Vagina (tissue), 2 donors: ENCODE measurements at regions not wholly inside any gene's neighbourhood (a gene's known extent, or its start where the extent isn't known, plus 50 kb on each side); places are given as distances from the start of the nearest gene placed in this dataset.

Experiments
- DNase-seq, 2 donors: peaks; one replicate each; pipeline ENCODE4 v3.0.0-alpha.2; 2017; ENCODE audit errors: extremely low spot score in 2 of 2
- H3K27ac ChIP-seq: fragments of 200-600 bp; sonication (generic); one replicate; pipeline ENCODE4 v1.5.1; 2019
- H3K27me3 ChIP-seq: fragments of 200-600 bp; sonication (generic); one replicate; pipeline ENCODE4 v1.5.1; 2019
- H3K36me3 ChIP-seq, 2 donors: fragments of 200-600 bp; sonication (generic); one replicate each; pipeline ENCODE4 v1.5.1; 2017 to 2019
- H3K4me1 ChIP-seq: fragments of 200-600 bp; sonication (generic); one replicate; pipeline ENCODE4 v1.5.1; 2019
- H3K4me3 ChIP-seq, 2 donors: fragments of 200-600 bp; sonication (generic); 1 replicate in 1 of 2; 2 replicates in 1 of 2; pipeline ENCODE4 v1.5.1; 2016 to 2019
- H3K9me3 ChIP-seq: fragments of 200-600 bp; sonication (generic); one replicate; pipeline ENCODE4 v1.5.1; 2019
- CTCF ChIP-seq, 3 experiments: fragments of 450-650 bp in 2 of 3; fragments of 200-600 bp in 1 of 3; sonication (generic) in 1 of 3; IDR thresholded peaks; one replicate each; pipeline ENCODE4 v1.5.1; 2017 to 2019; ENCODE audit warnings: antibody characterized with exemption in 3 of 3, mild to moderate bottlenecking in 2 of 3, moderate library complexity in 2 of 3
- POLR2A ChIP-seq, 2 donors: fragments of 450-650 bp; IDR thresholded peaks; one replicate each; pipeline ENCODE4 v1.6.1; 2017; ENCODE audit warnings: antibody characterized with exemption in 2 of 2, mild to moderate bottlenecking in 2 of 2, moderate library complexity in 2 of 2
- POLR2AphosphoS5 ChIP-seq, 2 donors: sonication (generic); formaldehyde crosslinking; IDR thresholded peaks; one replicate each; pipeline ENCODE4 v1.9.0; 2017; ENCODE audit warnings: antibody characterized with exemption in 2 of 2, mild to moderate bottlenecking in 2 of 2, low read depth in 1 of 2; ENCODE audit not compliant: insufficient read depth in 1 of 2
- intact Hi-C: fragments of 100-400 bp; cut with DNase I; formaldehyde crosslinking; loops from one replicate; pipeline ENCODE4 v1.15.1; 2023

DNA sequence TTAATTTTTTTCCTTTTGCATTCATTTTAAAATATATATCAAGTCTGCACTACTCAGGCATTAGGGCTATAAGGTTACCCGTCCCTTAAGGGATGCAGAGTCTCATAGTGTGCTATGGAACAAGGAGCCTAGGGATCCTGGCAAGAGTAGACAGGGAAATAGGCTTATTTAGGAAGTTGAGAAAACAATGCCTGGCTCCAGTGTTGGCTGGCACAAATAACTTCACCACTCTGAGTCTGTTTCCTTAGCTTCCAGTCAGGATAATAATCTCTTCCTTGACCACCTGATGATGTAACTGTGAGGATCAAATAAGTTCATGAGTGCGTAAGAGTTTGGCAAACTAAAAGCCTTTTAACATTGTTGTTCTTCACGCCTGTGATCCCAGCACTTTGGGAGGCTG is 540.8 kb upstream of the IL12A start:
- H3K4me3 ChIP-seq, result no peak overlapping the region
- no peak overlapping the region for H3K27ac ChIP-seq
- intact Hi-C loops, result no loop called here
- H3K27me3 ChIP-seq, result no peaks in the 10 kb centered on the region
- no peak for DNase-seq
- TF ChIP-seq POLR2A (IDR thresholded peaks at IDR 0.05) (no peak), POLR2AphosphoS5 (IDR thresholded peaks at IDR 0.05; ENCODE audit: insufficient read depth in 1 of 2, low read depth in 1 of 2) (no peak), CTCF (IDR thresholded peaks at IDR 0.05) (no peak)
- H3K9me3 ChIP-seq, result no peaks in the 10 kb centered on the region
- no peaks in the 10 kb centered on the region for H3K36me3 ChIP-seq
- no peaks in the 10 kb centered on the region for H3K4me1 ChIP-seq

DNA sequence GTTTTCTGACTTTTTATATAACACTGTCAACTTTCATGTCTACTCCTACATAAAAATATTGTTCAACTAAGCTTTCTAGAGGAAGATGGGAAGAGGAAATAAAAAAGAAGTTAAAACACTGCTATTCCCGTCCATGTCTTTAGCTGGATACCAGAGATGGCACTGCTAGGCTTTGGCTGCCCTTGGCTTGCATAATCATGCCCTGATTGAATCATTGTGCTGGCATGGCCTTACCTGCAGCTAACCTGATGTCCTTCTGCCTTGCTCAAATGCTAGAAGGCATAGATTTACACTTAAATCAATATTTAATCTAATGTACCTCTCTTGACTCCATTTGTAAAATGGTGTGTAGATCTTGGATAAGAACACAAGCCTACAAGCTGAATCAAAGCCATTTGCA is 539.7 kb upstream of the IL12A start:
- intact Hi-C loops, result no loop called here
- Histone ChIP-seq H3K9me3 (no peaks in the 10 kb centered on the region), H3K4me3 (no peak overlapping the region), H3K27ac (no peak overlapping the region), H3K4me1 (no peaks in the 10 kb centered on the region), H3K36me3 (no peaks in the 10 kb centered on the region), H3K27me3 (no peaks in the 10 kb centered on the region)
- DNase-seq, result no peak
- TF ChIP-seq CTCF (IDR thresholded peaks at IDR 0.05) (no peak), POLR2AphosphoS5 (IDR thresholded peaks at IDR 0.05; ENCODE audit: insufficient read depth in 1 of 2, low read depth in 1 of 2) (no peak), POLR2A (IDR thresholded peaks at IDR 0.05) (no peak)

DNA sequence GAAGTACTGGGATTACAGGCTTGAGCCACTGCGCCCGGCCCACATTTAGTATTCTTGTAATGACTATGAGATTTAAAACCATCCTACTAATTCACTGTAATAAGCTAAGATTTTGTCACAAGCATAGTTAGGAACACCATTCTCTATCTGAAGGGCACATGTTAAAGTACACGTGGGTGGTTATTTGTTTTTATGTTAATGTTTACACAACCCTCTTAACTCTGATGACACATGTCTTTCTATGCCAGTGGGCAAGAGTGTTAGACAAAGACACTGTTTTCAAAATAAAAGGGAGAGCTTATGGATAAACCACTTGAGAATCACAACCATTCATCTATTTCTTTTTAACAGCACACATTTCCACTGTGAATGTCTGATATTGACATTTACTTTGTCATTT is 537.6 kb upstream of the IL12A start:
- intact Hi-C loops, result no loop called here
- no peak overlapping the region for H3K4me3 ChIP-seq
- H3K9me3 ChIP-seq, result no peaks in the 10 kb centered on the region
- H3K36me3 ChIP-seq, result no peaks in the 10 kb centered on the region
- no peak overlapping the region for H3K27ac ChIP-seq
- no peak for DNase-seq
- H3K4me1 ChIP-seq, result no peaks in the 10 kb centered on the region
- TF ChIP-seq POLR2A (IDR thresholded peaks at IDR 0.05) (no peak), CTCF (IDR thresholded peaks at IDR 0.05) (no peak), POLR2AphosphoS5 (IDR thresholded peaks at IDR 0.05; ENCODE audit: insufficient read depth in 1 of 2, low read depth in 1 of 2) (no peak)
- no peaks in the 10 kb centered on the region for H3K27me3 ChIP-seq

DNA sequence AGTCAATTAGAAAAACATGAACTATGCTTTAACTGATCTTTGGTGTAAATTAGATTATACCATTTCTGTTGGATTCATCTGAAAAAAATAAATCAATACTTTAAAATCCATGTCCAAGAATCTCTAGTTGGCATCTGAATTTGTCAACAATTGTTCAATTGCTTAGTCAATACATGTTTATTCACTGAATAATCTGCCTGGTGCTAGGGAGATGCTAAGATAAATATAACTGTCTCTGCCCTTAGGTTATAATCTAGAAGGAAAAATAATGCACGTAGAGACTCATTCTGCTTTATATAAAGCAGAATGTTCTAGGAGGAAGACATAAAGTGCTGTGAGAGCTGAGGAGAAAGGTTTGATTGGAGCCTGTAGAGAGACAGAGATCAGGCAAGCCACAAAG is 537.2 kb upstream of the IL12A start:
- no peaks in the 10 kb centered on the region for H3K36me3 ChIP-seq
- H3K27ac ChIP-seq, result no peak overlapping the region
- no peak for DNase-seq
- no peak overlapping the region for H3K4me3 ChIP-seq
- H3K27me3 ChIP-seq, result no peaks in the 10 kb centered on the region
- H3K9me3 ChIP-seq, result no peaks in the 10 kb centered on the region
- TF ChIP-seq CTCF (IDR thresholded peaks at IDR 0.05) (no peak), POLR2A (IDR thresholded peaks at IDR 0.05) (no peak), POLR2AphosphoS5 (IDR thresholded peaks at IDR 0.05; ENCODE audit: insufficient read depth in 1 of 2, low read depth in 1 of 2) (no peak)
- intact Hi-C loops, result no loop called here
- H3K4me1 ChIP-seq, result no peaks in the 10 kb centered on the region

- no peak overlapping the region for H3K4me3 ChIP-seq
- no peak overlapping the region for H3K27ac ChIP-seq
- intact Hi-C loops, result no loop called here
- DNase-seq, result no peak
- H3K4me1 ChIP-seq, result no peaks in the 10 kb centered on the region
- no peaks in the 10 kb centered on the region for H3K36me3 ChIP-seq
- no peaks in the 10 kb centered on the region for H3K27me3 ChIP-seq
- no peak for TF ChIP-seq POLR2AphosphoS5 (IDR thresholded peaks at IDR 0.05; ENCODE audit: insufficient read depth in 1 of 2, low read depth in 1 of 2)
- no peak for TF ChIP-seq CTCF (IDR thresholded peaks at IDR 0.05)
- no peak for TF ChIP-seq POLR2A (IDR thresholded peaks at IDR 0.05)
- no peaks in the 10 kb centered on the region for H3K9me3 ChIP-seq
Measured at GRCh38 chr3:159453036-159453435, 535.6 kb upstream of the IL12A start.
